NOMO-1 treated with dmso at 0.1 percent for 144 hours (cell line): ENCODE measurements at regions not wholly inside any gene's neighbourhood (a gene's known extent, or its start where the extent isn't known, plus 50 kb on each side); places are given as distances from the start of the nearest gene placed in this dataset.
"Not testable (repeated sequence)": the region's sequence is repeated elsewhere in the genome, so short reads cannot be mapped to it uniquely, and the experiment has no call there.

Experiments used
- DNase-seq: peaks from one replicate; lab custom pipeline; 2025; ENCODE audit not compliant: unreplicated experiment; lab: John Stamatoyannopoulos, UW

- not testable (repeated sequence) for DNase-seq
These were observed 482.6 kb upstream of the DAB2 start for GRCh38 chr5:39907267-39907951.

GRCh38 chr5:39906146-39906545, 481.4 kb upstream of the DAB2 start:
- DNase-seq = no peak

- DNase-seq = no peak
These were observed 480.6 kb upstream of the DAB2 start for GRCh38 chr5:39905356-39905755.

- DNase-seq = no peak
These were observed 477.8 kb upstream of the DAB2 start for GRCh38 chr5:39902626-39903025.

GRCh38 chr5:39898731-39899130, 474.0 kb upstream of the DAB2 start:
- no peak for DNase-seq

- no peak for DNase-seq
These were observed 471.9 kb upstream of the DAB2 start for GRCh38 chr5:39896706-39897105.

- no peak for DNase-seq
These were observed 471.3 kb upstream of the DAB2 start for GRCh38 chr5:39896104-39896503.

- DNase-seq = no peak
These were observed 467.9 kb upstream of the DAB2 start for GRCh38 chr5:39892708-39893107.

GRCh38 chr5:39891376-39891775, 466.6 kb upstream of the DAB2 start:
- DNase-seq = no peak

GRCh38 chr5:39880985-39881384, 456.2 kb upstream of the DAB2 start:
- no peak for DNase-seq

- no peak for DNase-seq
These were observed 452.7 kb upstream of the DAB2 start for GRCh38 chr5:39877479-39877878.

- no peak for DNase-seq
These were observed 451.4 kb upstream of the DAB2 start for GRCh38 chr5:39876146-39876545.

- DNase-seq = no peak
These were observed 445.4 kb upstream of the DAB2 start for GRCh38 chr5:39870137-39870536.

- no peak for DNase-seq
These were observed 444.6 kb upstream of the DAB2 start for GRCh38 chr5:39869396-39869795.

GRCh38 chr5:39867923-39868322, 443.1 kb upstream of the DAB2 start:
- no peak for DNase-seq

GRCh38 chr5:39863926-39864552, 439.3 kb upstream of the DAB2 start:
- DNase-seq = no peak

- DNase-seq = no peak
These were observed 432.3 kb upstream of the DAB2 start for GRCh38 chr5:39857041-39857440.

GRCh38 chr5:39854771-39855410, 430.1 kb upstream of the DAB2 start:
- DNase-seq = no peak

- no peak for DNase-seq
These were observed 425.5 kb upstream of the DAB2 start for GRCh38 chr5:39850291-39850690.

- no peak for DNase-seq
These were observed 421.4 kb upstream of the DAB2 start for GRCh38 chr5:39846144-39846543.

- no peak for DNase-seq
These were observed 419.0 kb upstream of the DAB2 start for GRCh38 chr5:39843767-39844166.

GRCh38 chr5:39835371-39835770, 410.6 kb upstream of the DAB2 start:
- DNase-seq = no peak
